HG03442 (cell line): ENCODE measurements at regions not wholly inside any gene's neighbourhood (a gene's known extent, or its start where the extent isn't known, plus 50 kb on each side); places are given as distances from the start of the nearest gene placed in this dataset.

Source experiments
- ATAC-seq: cut with Tn5 transposase; IDR thresholded peaks from one replicate; pipeline ENCODE4 v1.9.1; 2021; ENCODE audit warnings: mild to moderate bottlenecking, moderate library complexity; ENCODE audit not compliant: unreplicated experiment

- no peak for ATAC-seq
Observed at GRCh38 chr11:80136991-80137390, 696.2 kb upstream of the TENM4 start.

GRCh38 chr11:80129396-80129795 lies 688.6 kb upstream of the TENM4 start:
- no peak for ATAC-seq

GRCh38 chr11:80122211-80122610 lies 681.4 kb upstream of the TENM4 start:
- ATAC-seq: no peak

- ATAC-seq: no peak
Observed at GRCh38 chr11:80118073-80118472, 677.2 kb upstream of the TENM4 start.

- no peak for ATAC-seq
Observed at GRCh38 chr11:80116796-80117195, 676.0 kb upstream of the TENM4 start.

- no peak for ATAC-seq
Observed at GRCh38 chr11:80109652-80110051, 668.8 kb upstream of the TENM4 start.

GRCh38 chr11:80109031-80109430 lies 668.2 kb upstream of the TENM4 start:
- no peak for ATAC-seq

GRCh38 chr11:80107415-80107814 lies 666.6 kb upstream of the TENM4 start:
- no peak for ATAC-seq

GRCh38 chr11:80104191-80104590 lies 663.4 kb upstream of the TENM4 start:
- ATAC-seq: no peak

GRCh38 chr11:80103142-80103859 lies 662.5 kb upstream of the TENM4 start:
- ATAC-seq: no peak

GRCh38 chr11:80097146-80097545 lies 656.3 kb upstream of the TENM4 start:
- ATAC-seq: no peak

- ATAC-seq: no peak
Observed at GRCh38 chr11:80096736-80097135, 655.9 kb upstream of the TENM4 start.

- ATAC-seq: no peak
Observed at GRCh38 chr11:80086496-80087055, 645.7 kb upstream of the TENM4 start.

GRCh38 chr11:80085563-80085962 lies 644.7 kb upstream of the TENM4 start:
- no peak for ATAC-seq

GRCh38 chr11:80084608-80085007 lies 643.8 kb upstream of the TENM4 start:
- ATAC-seq: no peak

GRCh38 chr11:80083531-80083951 lies 642.7 kb upstream of the TENM4 start:
- ATAC-seq: no peak

- ATAC-seq: no peak
Observed at GRCh38 chr11:80082406-80082805, 641.6 kb upstream of the TENM4 start.

GRCh38 chr11:80077113-80077512 lies 636.3 kb upstream of the TENM4 start:
- ATAC-seq: no peak

- no peak for ATAC-seq
Observed at GRCh38 chr11:80074837-80075236, 634.0 kb upstream of the TENM4 start.

- ATAC-seq: no peak
Observed at GRCh38 chr11:80066291-80066690, 625.5 kb upstream of the TENM4 start.

GRCh38 chr11:80065086-80065485 lies 624.3 kb upstream of the TENM4 start:
- no peak for ATAC-seq

- no peak for ATAC-seq
Observed at GRCh38 chr11:80061056-80061455, 620.2 kb upstream of the TENM4 start.
